SK-N-SH (cell line): ENCODE measurements at regions not wholly inside any gene's neighbourhood (a gene's known extent, or its start where the extent isn't known, plus 50 kb on each side); places are given as distances from the start of the nearest gene placed in this dataset.

ENCODE experiments used
- CTCF ChIA-PET: fragments of 300-600, 350-600 bp; formaldehyde crosslinking; extraction: SDS; loops from one replicate; lab custom pipeline; 2021; lab: Yijun Ruan, JAX
- POLR2A ChIA-PET: fragments of 350-600 bp; sonication (Branson Sonifier 250); formaldehyde crosslinking; extraction: SDS; loops from one replicate; lab custom pipeline; 2020; ENCODE audit warnings: antibody characterized with exemption, inconsistent platforms; lab: Yijun Ruan, JAX
- DNase-seq: peaks from one replicate; pipeline ENCODE4 v3.0.0; 2012
- H2AFZ ChIP-seq: fragments of 200-600 bp; sonication (generic); 2 replicates; pipeline ENCODE4 v1.8.1; 2016; ENCODE audit warnings: antibody characterized with exemption, mild to moderate bottlenecking, low read depth
- H3F3A ChIP-seq: fragments of 200-600 bp; sonication (generic); replicated peaks from 2 replicates; pipeline ENCODE3; 2016; ENCODE audit warnings: antibody characterized with exemption, mild to moderate bottlenecking; ENCODE audit not compliant: insufficient read depth
- H3K27ac ChIP-seq, 2 experiments: fragments of 200-500 bp in 1 of 2; fragments of 200-600 bp in 1 of 2; sonication (Bioruptor generic) in 1 of 2; sonication (generic), shearing (Covaris generic) in 1 of 2; 2 replicates each; pipeline versions ENCODE4 v1.5.1 to v1.6.1; 2014 to 2016; ENCODE audit warnings: low read depth in 2 of 2, inconsistent platforms in 1 of 2, low read length in 1 of 2, mild to moderate bottlenecking in 1 of 2, mixed read lengths in 1 of 2
- H3K27me3 ChIP-seq: fragments of 200-600 bp; sonication (generic), shearing (Covaris generic); 2 replicates; pipeline ENCODE4 v1.6.1; 2016; ENCODE audit warnings: mixed run types; ENCODE audit not compliant: insufficient read depth
- H3K36me3 ChIP-seq, 2 experiments: fragments of 200-500 bp in 1 of 2; fragments of 200-600 bp in 1 of 2; sonication (Bioruptor generic) in 1 of 2; sonication (generic) in 1 of 2; replicated peaks in 1 of 2; 2 replicates each; pipeline versions ENCODE3 to v1.5.1; 2014 to 2016; ENCODE audit warnings: low read length in 1 of 2, mild to moderate bottlenecking in 1 of 2; ENCODE audit not compliant: insufficient read depth in 2 of 2, control insufficient read depth in 1 of 2
- H3K4me1 ChIP-seq, 2 experiments: fragments of 200-500 bp in 1 of 2; fragments of 200-600 bp in 1 of 2; sonication (Bioruptor generic) in 1 of 2; sonication (generic), shearing (Covaris generic) in 1 of 2; 2 replicates each; pipeline versions ENCODE4 v1.5.1 to v1.6.1; 2014 to 2016; ENCODE audit warnings: low read depth in 1 of 2, low read length in 1 of 2, mixed run types in 1 of 2; ENCODE audit not compliant: insufficient read depth in 2 of 2, control insufficient read depth in 1 of 2
- H3K4me2 ChIP-seq: fragments of 200-600 bp; sonication (generic), shearing (Covaris generic); 2 replicates; pipeline ENCODE4 v1.6.1; 2017; ENCODE audit warnings: mixed run types
- H3K4me3 ChIP-seq, 2 experiments: fragments of 200-500 bp in 1 of 2; fragments of 200-600 bp in 1 of 2; sonication (Bioruptor generic) in 1 of 2; sonication (generic), shearing (Covaris generic) in 1 of 2; 2 replicates each; pipeline versions ENCODE4 v1.5.1 to v1.8.1; 2014 to 2016; ENCODE audit warnings: low read depth in 2 of 2, inconsistent platforms in 1 of 2, low read length in 1 of 2, mild to moderate bottlenecking in 1 of 2, mixed read lengths in 1 of 2, moderate library complexity in 1 of 2
- H3K79me2 ChIP-seq: fragments of 200-600 bp; sonication (generic); 2 replicates; pipeline ENCODE4 v1.8.1; 2017; ENCODE audit warnings: mild to moderate bottlenecking; ENCODE audit not compliant: insufficient read depth
- H3K9ac ChIP-seq: fragments of 200-600 bp; sonication (generic); 2 replicates; pipeline ENCODE4 v1.6.1; 2017; ENCODE audit warnings: mixed run types
- H3K9me2 ChIP-seq: fragments of 200-600 bp; sonication (generic); 2 replicates; pipeline ENCODE4 v1.6.1; 2017; ENCODE audit warnings: mixed run types
- H3K9me3 ChIP-seq: fragments of 200-600 bp; sonication (generic); 2 replicates; pipeline ENCODE4 v1.6.1; 2017; ENCODE audit warnings: mixed run types, mild to moderate bottlenecking, moderate library complexity
- H4K20me1 ChIP-seq: fragments of 200-600 bp; sonication (generic); 2 replicates; pipeline ENCODE4 v1.6.1; 2017; ENCODE audit warnings: mild to moderate bottlenecking, mixed run types; ENCODE audit not compliant: insufficient read depth
- CHD2 ChIP-seq: fragments of 150-350 bp; IDR thresholded peaks from 2 replicates; pipeline ENCODE4 v1.6.1; 2018; ENCODE audit warnings: low read length; ENCODE audit not compliant: partially characterized antibody
- FOXM1 ChIP-seq: IDR thresholded peaks from 2 replicates; pipeline ENCODE4 v1.4.0; 2012; ENCODE audit warnings: low read depth, mild to moderate bottlenecking
- GABPA ChIP-seq: IDR thresholded peaks from 2 replicates; pipeline ENCODE4 v1.4.0; 2012; ENCODE audit warnings: low read depth, mild to moderate bottlenecking
- JUND ChIP-seq: IDR thresholded peaks from 2 replicates; pipeline ENCODE4 v1.4.0; 2012
- MEF2A ChIP-seq: IDR thresholded peaks from 2 replicates; pipeline ENCODE4 v1.4.0; 2012; ENCODE audit warnings: low read depth, borderline replicate concordance
- MXI1 ChIP-seq: IDR thresholded peaks from 2 replicates; pipeline ENCODE4 v1.6.1; 2012; ENCODE audit warnings: mild to moderate bottlenecking, low read depth, low read length, improper control_type of control experiment
- NFIC ChIP-seq: IDR thresholded peaks from 2 replicates; pipeline ENCODE4 v1.4.0; 2012; ENCODE audit warnings: borderline replicate concordance
- NRF1 ChIP-seq: IDR thresholded peaks from 2 replicates; pipeline ENCODE4 v1.6.1; 2012; ENCODE audit warnings: low read depth, mild to moderate bottlenecking, low read length
- POLR2AphosphoS5 ChIP-seq: IDR thresholded peaks from 2 replicates; pipeline ENCODE4 v1.6.1; 2012; ENCODE audit warnings: low read depth, low read length
- RAD21 ChIP-seq: IDR thresholded peaks from 2 replicates; pipeline ENCODE4 v1.6.1; 2012; ENCODE audit warnings: mild to moderate bottlenecking, low read length
- RCOR1 ChIP-seq: fragments of 150-350 bp; IDR thresholded peaks from 2 replicates; pipeline ENCODE4 v1.6.1; 2017; ENCODE audit warnings: antibody characterized with exemption, low read length
- SIN3A ChIP-seq: IDR thresholded peaks from 2 replicates; pipeline ENCODE4 v1.6.1; 2012; ENCODE audit warnings: low read depth, mild to moderate bottlenecking, low read length, moderate library complexity, borderline replicate concordance
- SMC3 ChIP-seq: IDR thresholded peaks from 2 replicates; pipeline ENCODE4 v1.6.1; 2012; ENCODE audit warnings: low read depth, low read length, improper control_type of control experiment
- TAF1 ChIP-seq: IDR thresholded peaks from 2 replicates; pipeline ENCODE4 v1.6.1; 2012; ENCODE audit warnings: low read depth, mild to moderate bottlenecking, low read length, moderate library complexity, borderline replicate concordance
- TCF12 ChIP-seq: IDR thresholded peaks from 2 replicates; pipeline ENCODE4 v1.4.0; 2012
- TEAD4 ChIP-seq: IDR thresholded peaks from 2 replicates; pipeline ENCODE4 v1.4.0; 2012; ENCODE audit warnings: mild to moderate bottlenecking, borderline replicate concordance; ENCODE audit not compliant: insufficient read depth
- YY1 ChIP-seq: IDR thresholded peaks from 2 replicates; pipeline ENCODE4 v1.4.0; 2012; ENCODE audit warnings: low read depth, mild to moderate bottlenecking
- WGBS: methylation state at CpG from one replicate; pipeline ENCODE4 v1.1.6; 2017; ENCODE audit warnings: low lambda C conversion rate; 5-methylcytosine and 5-hydroxymethylcytosine counted together
- TF ChIP-seq, protein P1 (sequence below): IDR thresholded peaks from 2 replicates; pipeline ENCODE4; 2012
- TF ChIP-seq, protein P2 (sequence below): fragments of 150-350 bp; IDR thresholded peaks from 2 replicates; pipeline ENCODE4 v1.6.1; 2017; ENCODE audit warnings: antibody characterized with exemption, low read length, low read depth, borderline replicate concordance
- TF ChIP-seq, protein P3 (sequence below): IDR thresholded peaks from 2 replicates; pipeline ENCODE4 v1.6.1; 2012; ENCODE audit warnings: mild to moderate bottlenecking, low read depth, low read length, moderate library complexity
- TF ChIP-seq, protein P4 (sequence below): fragments of 150-350 bp; IDR thresholded peaks from 2 replicates; pipeline ENCODE4 v1.6.1; 2016; ENCODE audit warnings: mild to moderate bottlenecking, low read depth, low read length

DNA sequence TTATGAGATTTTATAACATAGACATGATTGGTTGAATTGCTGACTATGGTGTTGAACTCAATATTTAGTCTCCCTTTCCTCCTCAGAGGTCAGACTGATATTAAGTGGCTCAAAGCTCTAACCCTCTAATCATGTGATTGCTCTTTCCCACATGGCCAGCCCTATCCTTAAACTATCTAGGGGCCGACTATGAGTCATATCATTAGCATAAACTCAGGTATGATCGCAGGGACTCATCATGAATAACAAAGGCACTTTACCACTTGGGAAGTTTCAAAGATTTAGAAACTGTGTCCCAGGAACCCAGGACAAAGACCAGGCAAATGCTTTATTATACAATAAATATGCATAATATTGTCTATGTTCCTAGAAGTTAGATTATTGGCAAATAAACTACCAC is 894.6 kb upstream of the NEGR1 start:
- no peak overlapping the region for H3K4me3 ChIP-seq
- WGBS, result 31% methylated on average over 2 of the region's 2 CpGs
- no peak overlapping the region for H3K27ac ChIP-seq
- CTCF ChIA-PET, result no interaction called here
- POLR2A ChIA-PET, result no interaction called here
- no peaks in the 10 kb centered on the region for H3F3A ChIP-seq
- no peaks in the 10 kb centered on the region for H3K9me3 ChIP-seq
- no peaks in the 10 kb centered on the region for H3K4me1 ChIP-seq
- H3K9me2 ChIP-seq, result no peaks in the 10 kb centered on the region
- H3K4me2 ChIP-seq, result no peak overlapping the region
- no peak for TF ChIP-seq TAF1
- no peak for TF ChIP-seq NRF1
- TF ChIP-seq CHD2, result no peak
- no peak for TF ChIP-seq NFIC
- no peak for TF ChIP-seq TCF12
- TF ChIP-seq RCOR1, result no peak
- H3K79me2 ChIP-seq, result no peaks in the 10 kb centered on the region
- DNase-seq, result no peak
- H2AFZ ChIP-seq, result no peak overlapping the region
- no peaks in the 10 kb centered on the region for H3K36me3 ChIP-seq
- no peaks in the 10 kb centered on the region for H4K20me1 ChIP-seq
- H3K27me3 ChIP-seq, result no peaks in the 10 kb centered on the region
- no peak overlapping the region for H3K9ac ChIP-seq

DNA sequence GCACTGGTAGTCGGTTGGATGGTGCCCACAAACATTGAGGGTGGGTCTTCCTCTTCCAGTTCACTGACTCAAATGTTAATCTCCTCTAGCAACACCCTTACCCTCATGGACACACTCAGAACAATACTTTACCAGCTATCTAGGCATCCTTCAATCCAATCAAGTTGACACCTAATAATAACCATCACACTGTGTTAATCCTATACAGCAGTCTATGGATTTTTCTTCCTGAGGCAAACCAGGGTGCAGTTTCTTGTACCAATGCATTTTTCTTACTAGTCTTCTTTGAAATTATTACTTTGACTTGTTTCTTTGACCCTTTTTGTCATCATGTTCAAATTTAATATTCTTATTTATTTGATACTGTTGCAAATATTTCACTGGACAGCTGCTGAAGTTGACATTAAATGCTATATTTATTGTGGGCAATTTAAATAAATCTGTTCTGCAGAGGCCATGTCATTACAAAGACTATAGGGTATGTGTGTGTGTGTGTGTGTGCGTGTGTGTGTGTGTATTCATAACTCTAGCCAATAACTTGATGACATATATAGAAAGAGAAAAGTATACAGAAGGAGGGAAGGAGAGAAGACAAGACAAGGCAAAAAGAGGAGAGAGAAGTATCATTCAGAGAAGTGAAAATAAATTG is 884.8 kb upstream of the NEGR1 start:
- Histone ChIP-seq H3K9me3 (no peaks in the 10 kb centered on the region), H3K27ac (no peak overlapping the region)
- TF ChIP-seq SMC3 (no peak), RAD21 (no peak), GABPA (no peak), TAF1 (no peak), MXI1 (no peak), YY1 (no peak), JUND (no peak), TCF12 (no peak), POLR2AphosphoS5 (no peak), MEF2A (no peak), FOXM1 (no peak), TEAD4 (no peak), SIN3A (no peak)
- TF ChIP-seq, protein P1, sequence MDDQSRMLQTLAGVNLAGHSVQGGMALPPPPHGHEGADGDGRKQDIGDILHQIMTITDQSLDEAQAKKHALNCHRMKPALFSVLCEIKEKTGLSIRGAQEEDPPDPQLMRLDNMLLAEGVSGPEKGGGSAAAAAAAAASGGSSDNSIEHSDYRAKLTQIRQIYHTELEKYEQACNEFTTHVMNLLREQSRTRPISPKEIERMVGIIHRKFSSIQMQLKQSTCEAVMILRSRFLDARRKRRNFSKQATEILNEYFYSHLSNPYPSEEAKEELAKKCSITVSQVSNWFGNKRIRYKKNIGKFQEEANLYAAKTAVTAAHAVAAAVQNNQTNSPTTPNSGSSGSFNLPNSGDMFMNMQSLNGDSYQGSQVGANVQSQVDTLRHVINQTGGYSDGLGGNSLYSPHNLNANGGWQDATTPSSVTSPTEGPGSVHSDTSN, result no peak
- TF ChIP-seq, protein P2, sequence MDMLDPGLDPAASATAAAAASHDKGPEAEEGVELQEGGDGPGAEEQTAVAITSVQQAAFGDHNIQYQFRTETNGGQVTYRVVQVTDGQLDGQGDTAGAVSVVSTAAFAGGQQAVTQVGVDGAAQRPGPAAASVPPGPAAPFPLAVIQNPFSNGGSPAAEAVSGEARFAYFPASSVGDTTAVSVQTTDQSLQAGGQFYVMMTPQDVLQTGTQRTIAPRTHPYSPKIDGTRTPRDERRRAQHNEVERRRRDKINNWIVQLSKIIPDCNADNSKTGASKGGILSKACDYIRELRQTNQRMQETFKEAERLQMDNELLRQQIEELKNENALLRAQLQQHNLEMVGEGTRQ, result no peak
- TF ChIP-seq, protein P3, sequence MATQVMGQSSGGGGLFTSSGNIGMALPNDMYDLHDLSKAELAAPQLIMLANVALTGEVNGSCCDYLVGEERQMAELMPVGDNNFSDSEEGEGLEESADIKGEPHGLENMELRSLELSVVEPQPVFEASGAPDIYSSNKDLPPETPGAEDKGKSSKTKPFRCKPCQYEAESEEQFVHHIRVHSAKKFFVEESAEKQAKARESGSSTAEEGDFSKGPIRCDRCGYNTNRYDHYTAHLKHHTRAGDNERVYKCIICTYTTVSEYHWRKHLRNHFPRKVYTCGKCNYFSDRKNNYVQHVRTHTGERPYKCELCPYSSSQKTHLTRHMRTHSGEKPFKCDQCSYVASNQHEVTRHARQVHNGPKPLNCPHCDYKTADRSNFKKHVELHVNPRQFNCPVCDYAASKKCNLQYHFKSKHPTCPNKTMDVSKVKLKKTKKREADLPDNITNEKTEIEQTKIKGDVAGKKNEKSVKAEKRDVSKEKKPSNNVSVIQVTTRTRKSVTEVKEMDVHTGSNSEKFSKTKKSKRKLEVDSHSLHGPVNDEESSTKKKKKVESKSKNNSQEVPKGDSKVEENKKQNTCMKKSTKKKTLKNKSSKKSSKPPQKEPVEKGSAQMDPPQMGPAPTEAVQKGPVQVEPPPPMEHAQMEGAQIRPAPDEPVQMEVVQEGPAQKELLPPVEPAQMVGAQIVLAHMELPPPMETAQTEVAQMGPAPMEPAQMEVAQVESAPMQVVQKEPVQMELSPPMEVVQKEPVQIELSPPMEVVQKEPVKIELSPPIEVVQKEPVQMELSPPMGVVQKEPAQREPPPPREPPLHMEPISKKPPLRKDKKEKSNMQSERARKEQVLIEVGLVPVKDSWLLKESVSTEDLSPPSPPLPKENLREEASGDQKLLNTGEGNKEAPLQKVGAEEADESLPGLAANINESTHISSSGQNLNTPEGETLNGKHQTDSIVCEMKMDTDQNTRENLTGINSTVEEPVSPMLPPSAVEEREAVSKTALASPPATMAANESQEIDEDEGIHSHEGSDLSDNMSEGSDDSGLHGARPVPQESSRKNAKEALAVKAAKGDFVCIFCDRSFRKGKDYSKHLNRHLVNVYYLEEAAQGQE, result no peak
- TF ChIP-seq, protein P4, sequence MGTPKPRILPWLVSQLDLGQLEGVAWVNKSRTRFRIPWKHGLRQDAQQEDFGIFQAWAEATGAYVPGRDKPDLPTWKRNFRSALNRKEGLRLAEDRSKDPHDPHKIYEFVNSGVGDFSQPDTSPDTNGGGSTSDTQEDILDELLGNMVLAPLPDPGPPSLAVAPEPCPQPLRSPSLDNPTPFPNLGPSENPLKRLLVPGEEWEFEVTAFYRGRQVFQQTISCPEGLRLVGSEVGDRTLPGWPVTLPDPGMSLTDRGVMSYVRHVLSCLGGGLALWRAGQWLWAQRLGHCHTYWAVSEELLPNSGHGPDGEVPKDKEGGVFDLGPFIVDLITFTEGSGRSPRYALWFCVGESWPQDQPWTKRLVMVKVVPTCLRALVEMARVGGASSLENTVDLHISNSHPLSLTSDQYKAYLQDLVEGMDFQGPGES, result no peak
- TF ChIP-seq, all 33 proteins: peak for 0
- no peak for DNase-seq
- Histone ChIP-seq H3F3A (no peaks in the 10 kb centered on the region), H2AFZ (no peak overlapping the region), H4K20me1 (no peaks in the 10 kb centered on the region), H3K79me2 (no peaks in the 10 kb centered on the region), H3K4me1 (no peaks in the 10 kb centered on the region), H3K27me3 (no peaks in the 10 kb centered on the region), H3K4me2 (no peak overlapping the region), H3K9me2 (no peaks in the 10 kb centered on the region), H3K9ac (no peak overlapping the region), H3K4me3 (no peak overlapping the region), H3K36me3 (no peaks in the 10 kb centered on the region)
- ChIA-PET CTCF (no interaction called here), POLR2A (no interaction called here)
- WGBS, result 37% methylated on average over 2 of the region's 2 CpGs
